Heart right ventricle (tissue), 16 donors: ENCODE measurements at regions not wholly inside any gene's neighbourhood (a gene's known extent, or its start where the extent isn't known, plus 50 kb on each side); places are given as distances from the start of the nearest gene placed in this dataset.

Source experiments
- ATAC-seq, 8 donors: fragments of 200-7000 bp; cut with Tn5 transposase; one replicate each; pipeline ENCODE4 v1.9.1; 2020; ENCODE audit warnings: mild to moderate bottlenecking in 8 of 8, moderate library complexity in 8 of 8, moderate number of reproducible peaks in 1 of 8
- DNase-seq, 2 donors: peaks; one replicate each; pipeline ENCODE4 v3.0.0-alpha.2; 2020
- H3K27ac ChIP-seq, 10 donors: fragments of 200-600 bp; sonication (generic) in 2 of 10; one replicate each; pipeline versions ENCODE4 v1.5.0 to v1.8.0; 2020 to 2022; ENCODE audit warnings: mild to moderate bottlenecking in 3 of 10
- H3K27me3 ChIP-seq, 7 donors: fragments of 200-600 bp; one replicate each; pipeline ENCODE4 v1.8.0; 2021 to 2022; ENCODE audit warnings: mild to moderate bottlenecking in 2 of 7
- H3K36me3 ChIP-seq, 9 donors: fragments of 200-600 bp; sonication (generic) in 1 of 9; one replicate each; pipeline versions ENCODE4 v1.5.0 to v1.8.0; 2020 to 2022; ENCODE audit warnings: mild to moderate bottlenecking in 2 of 9
- H3K4me1 ChIP-seq, 9 donors: fragments of 200-600 bp; sonication (generic) in 1 of 9; one replicate each; pipeline versions ENCODE4 v1.5.0 to v1.8.0; 2020 to 2022; ENCODE audit warnings: mild to moderate bottlenecking in 4 of 9
- H3K4me3 ChIP-seq, 10 donors: fragments of 200-600 bp; sonication (generic) in 2 of 10; one replicate each; pipeline versions ENCODE4 v1.5.0 to v1.8.0; 2020 to 2022; ENCODE audit warnings: mild to moderate bottlenecking in 7 of 10, moderate library complexity in 2 of 10
- H3K9me3 ChIP-seq, 11 donors: fragments of 200-600 bp in 10 of 11; sonication (generic) in 2 of 11; one replicate each; pipeline versions ENCODE4 v1.5.0 to v1.8.0; 2013 to 2022; ENCODE audit warnings: mild to moderate bottlenecking in 2 of 11, control low read depth in 1 of 11, moderate library complexity in 1 of 11
- CTCF ChIP-seq, 9 donors: fragments of 200-600 bp; sonication (generic) in 2 of 9; IDR thresholded peaks; one replicate each; pipeline versions ENCODE4 v1.5.0 to v1.8.0; 2021 to 2022; ENCODE audit warnings: antibody characterized with exemption in 9 of 9, mild to moderate bottlenecking in 5 of 9, moderate library complexity in 1 of 9
- WGBS, 2 donors: extraction: QIAGEN DNeasy Blood & Tissue Kit; methylation state at CpG; one replicate each; pipeline ENCODE4 v1.1.7; 2013; ENCODE audit warnings: inconsistent platforms in 1 of 2; 5-methylcytosine and 5-hydroxymethylcytosine counted together
- intact Hi-C, 10 donors: fragments of 100-400 bp; cut with DNase I; formaldehyde crosslinking; loops; one replicate each; pipeline versions ENCODE4 v1.11.1 to v1.14.2; 2022
- donor health status: Arrhythmogenic right ventricular cardiomyopathy.
- donor health status: ischemic (EF 13 %, LVEDD 7.1; RV severe dilation, severe dysfunction).
- donor health status: healthy with polysubstance abuse.
- donor health status: DM: no; HTN: yes; CAD: no.
- donor health status: DM: no; HTN: no; CAD: no.
- donor health status: ischemic (EF 25% LVEDD 6.9; RV normal size, moderate dysfunction).
- donor health status: ischemic (EF 25% LVEDD 5.7; RV mildly dilated, moderate dysfunction).
- donor health status: healthy.
- donor health status: DM: yes; HTN: yes; CAD: no.
- donor health status: Ischemic cardiomyopathy.
- donor health status: ischemic (EF 35%, LVEDD 5.7; RV mildly dilated, moderate dysfunction).
- donor health status: nonischemic (EF 11% LVEDD 7.7; RV severe dilation, severe dysfunction).
- donor health status: DM: yes; HTN: yes; CAD: no.
- donor health status: PGD.
- donor health status: ischemic (EF 29% LVEDD 5.4; RV normal size, mild dysfunction).
- donor health status: nonischemic (EF 23%, LVEDD 6.1; RV moderate dilation, normal function).

- Histone ChIP-seq H3K4me1 (no peaks in the 10 kb centered on the region), H3K27me3 (peaks cover 0 to 31% (median 3%) of the 10 kb centered on the region in 7 donors), H3K9me3 (no peaks in the 10 kb centered on the region), H3K36me3 (no peaks in the 10 kb centered on the region), H3K27ac (no peak overlapping the region), H3K4me3 (no peak overlapping the region)
- ATAC-seq = no peak
- intact Hi-C loops = no loop called here
- 84 to 91% methylated on average over 28 of the region's 28 CpGs for WGBS, 2 donors
- no peak for DNase-seq
- TF ChIP-seq CTCF (IDR thresholded peaks at IDR 0.05) = no peak
Measured at GRCh38 chr13:111623743-111624505, 303.5 kb downstream of the TEX29 start.

- H3K27me3 ChIP-seq = peaks cover 0 to 33% (median 6%) of the 10 kb centered on the region in 7 donors
- H3K36me3 ChIP-seq = no peaks in the 10 kb centered on the region
- intact Hi-C loops = no loop called here
- H3K27ac ChIP-seq = no peak overlapping the region
- TF ChIP-seq CTCF (IDR thresholded peaks at IDR 0.05) = no peak
- H3K4me3 ChIP-seq = no peak overlapping the region
- ATAC-seq (no peak), DNase-seq (no peak)
- no peaks in the 10 kb centered on the region for H3K9me3 ChIP-seq
- no peaks in the 10 kb centered on the region for H3K4me1 ChIP-seq
- WGBS, 2 donors = 75 to 82% methylated on average over 13 of the region's 13 CpGs
Measured at GRCh38 chr13:111625526-111626315, 305.3 kb downstream of the TEX29 start.

- Histone ChIP-seq H3K36me3 (no peaks in the 10 kb centered on the region), H3K27me3 (peaks cover 0 to 38% (median 10%) of the 10 kb centered on the region in 7 donors), H3K4me3 (no peak overlapping the region), H3K9me3 (no peaks in the 10 kb centered on the region), H3K27ac (no peak overlapping the region), H3K4me1 (no peaks in the 10 kb centered on the region)
- 53 to 69% methylated on average over 18 of the region's 18 CpGs for WGBS, 2 donors
- no peak for TF ChIP-seq CTCF (IDR thresholded peaks at IDR 0.05)
- ATAC-seq (peak in 7 of 8 donors; percentile 21 to 90 (median 47)), DNase-seq (peak in 1 of 2 donors; percentile 68)
- intact Hi-C loops = no loop called here
Measured at GRCh38 chr13:111626371-111627305, 306.2 kb downstream of the TEX29 start.

- H3K4me1 ChIP-seq = no peaks in the 10 kb centered on the region
- no peak for ATAC-seq
- no peak for DNase-seq
- intact Hi-C loops = no loop called here
- 69% methylated on average over 13 of the region's 13 CpGs for WGBS, 2 donors
- no peak overlapping the region for H3K4me3 ChIP-seq
- H3K27me3 ChIP-seq = peaks cover 0 to 38% (median 10%) of the 10 kb centered on the region in 7 donors
- H3K9me3 ChIP-seq = no peaks in the 10 kb centered on the region
- no peak overlapping the region for H3K27ac ChIP-seq
- no peak for TF ChIP-seq CTCF (IDR thresholded peaks at IDR 0.05)
- no peaks in the 10 kb centered on the region for H3K36me3 ChIP-seq
Measured at GRCh38 chr13:111627596-111627995, 307.2 kb downstream of the TEX29 start.
